HG03108 (cell line): ENCODE measurements at regions not wholly inside any gene's neighbourhood (a gene's known extent, or its start where the extent isn't known, plus 50 kb on each side); places are given as distances from the start of the nearest gene placed in this dataset.

Experiments
- ATAC-seq: cut with Tn5 transposase; IDR thresholded peaks from one replicate; pipeline ENCODE4 v1.9.1; 2021; ENCODE audit warnings: moderate library complexity; ENCODE audit not compliant: unreplicated experiment

- no peak for ATAC-seq
These were observed 119.1 kb upstream of the NCK2 start for GRCh38 chr2:105625632-105626031.

DNA sequence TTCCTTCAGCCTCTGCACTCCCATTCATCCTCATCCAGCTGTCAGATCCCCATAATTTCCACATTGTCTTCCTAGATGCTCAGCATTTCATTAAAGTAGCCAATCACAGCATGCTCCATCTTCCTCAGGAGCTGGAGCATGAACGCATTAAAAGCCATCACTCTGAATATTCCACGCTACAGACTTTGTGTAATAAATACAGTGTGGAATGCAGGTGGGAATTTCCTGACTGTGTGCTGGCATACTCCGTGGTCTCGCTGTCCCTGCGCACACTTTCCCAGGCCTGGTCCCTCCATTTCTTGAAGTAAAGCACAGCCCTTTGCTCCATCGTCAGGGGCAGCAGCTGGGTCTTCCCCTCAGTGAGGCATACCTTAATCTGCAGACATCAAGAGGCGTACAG, 123.7 kb upstream of the NCK2 start:
- no peak for ATAC-seq

- no peak for ATAC-seq
These were observed 126.4 kb upstream of the NCK2 start for GRCh38 chr2:105618351-105618659.

DNA sequence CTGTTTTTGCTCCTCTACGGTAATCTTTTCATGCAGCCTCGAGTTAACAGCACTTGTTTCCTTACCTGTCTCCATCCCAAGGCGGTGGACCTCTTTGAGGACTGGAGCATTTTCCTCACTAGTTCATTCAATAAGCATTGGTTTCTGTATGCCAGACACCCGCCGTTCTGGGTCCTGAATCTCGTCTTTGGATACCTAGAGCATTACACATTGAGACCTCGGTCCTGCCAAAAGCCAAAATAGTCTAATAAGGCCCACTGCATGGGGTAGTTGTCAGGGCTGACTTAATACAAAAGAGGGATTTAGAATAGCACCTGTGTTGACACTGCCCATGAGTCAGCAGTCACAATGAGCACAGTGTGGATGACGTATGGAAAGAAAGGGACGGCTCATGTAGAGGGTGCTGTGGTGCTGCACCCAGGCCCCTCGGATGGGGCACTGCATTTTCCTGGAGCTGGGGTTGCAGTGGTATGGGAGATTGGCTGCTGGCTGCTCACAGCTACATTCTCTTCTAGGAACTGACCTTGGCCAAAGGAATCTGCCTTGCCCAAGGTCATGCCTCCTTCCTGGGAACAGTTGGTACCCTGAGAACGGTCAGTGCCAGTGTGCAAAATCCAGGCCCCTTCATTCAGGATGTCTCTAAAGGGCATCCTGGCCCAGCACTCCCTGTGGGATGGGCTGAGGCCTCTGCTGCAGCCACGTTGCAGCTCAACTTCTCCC, 126.9 kb upstream of the NCK2 start:
- ATAC-seq, result no peak

DNA sequence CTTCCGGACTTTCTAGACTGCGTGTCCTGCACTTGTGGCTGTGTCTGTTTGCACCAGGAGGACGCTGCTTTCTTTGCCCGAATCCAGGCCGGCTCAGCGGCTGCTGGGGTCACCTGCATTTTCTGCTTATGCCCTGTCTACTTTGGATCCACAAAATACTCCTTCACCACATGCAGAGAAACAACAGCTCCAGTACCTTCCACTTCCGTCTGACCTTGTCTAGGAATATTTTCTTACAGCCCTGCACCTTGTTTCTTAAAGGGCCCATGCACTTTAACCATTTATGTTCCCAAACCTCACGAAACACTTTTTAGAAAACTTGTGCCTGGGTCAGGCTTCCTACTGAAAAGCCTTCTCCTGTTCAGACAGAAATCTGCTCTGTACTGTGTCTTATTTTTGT, 129.4 kb upstream of the NCK2 start:
- no peak for ATAC-seq

GRCh38 chr2:105611811-105612424, 132.8 kb upstream of the NCK2 start:
- ATAC-seq, result no peak

DNA sequence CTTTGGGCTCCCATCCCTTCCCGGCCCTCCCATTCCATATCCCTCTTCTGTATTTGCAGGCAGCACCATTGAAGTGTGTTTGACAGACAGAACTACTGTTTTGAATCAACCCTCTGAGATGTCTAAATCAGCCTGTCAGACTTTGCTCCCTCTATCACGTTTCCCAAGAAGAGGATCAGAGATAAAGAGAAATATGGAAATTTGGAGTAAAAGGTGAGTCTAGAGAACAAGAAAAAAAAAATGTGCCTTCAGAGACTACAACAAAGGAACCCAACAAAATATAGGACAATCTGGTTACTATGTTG, 133.4 kb upstream of the NCK2 start:
- ATAC-seq, result no peak

DNA sequence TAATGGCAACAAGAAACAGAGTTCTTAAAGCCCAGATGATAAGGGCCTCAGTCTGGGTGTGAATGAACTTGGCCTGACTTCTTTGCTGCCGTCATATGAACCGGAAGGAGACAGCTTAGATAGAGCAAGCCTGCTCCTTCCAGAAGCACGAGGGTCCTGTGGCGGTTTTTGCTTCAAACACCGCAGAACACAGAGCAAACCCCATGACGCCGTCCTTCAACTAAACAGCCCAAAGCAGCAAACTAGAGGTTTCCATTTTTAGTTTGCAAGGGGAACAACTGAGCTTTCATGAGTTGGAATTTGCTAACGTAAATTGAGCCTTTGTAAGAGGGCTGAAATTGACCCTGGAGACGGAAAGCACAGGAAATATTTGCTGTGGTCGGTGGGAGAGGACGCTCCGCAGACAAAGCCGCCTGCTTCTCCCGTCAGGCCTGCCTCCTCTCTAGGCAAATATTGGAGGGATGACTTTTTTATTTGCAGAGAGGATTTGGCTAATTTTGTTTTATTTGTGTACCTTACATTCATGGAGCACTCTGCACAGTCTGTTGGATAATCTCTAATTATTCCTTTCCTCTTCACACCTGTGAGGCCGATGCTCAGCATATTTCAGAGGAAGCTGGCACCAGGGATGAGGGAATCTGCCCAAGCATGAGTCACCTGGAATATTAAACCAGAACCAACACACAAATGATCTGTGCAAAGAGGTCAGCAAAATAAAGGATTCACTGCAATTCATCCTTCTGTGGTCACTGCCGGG, 134.0 kb upstream of the NCK2 start:
- ATAC-seq, result no peak

GRCh38 chr2:105609746-105610402, 134.8 kb upstream of the NCK2 start:
- ATAC-seq, result no peak

GRCh38 chr2:105607920-105608504, 136.7 kb upstream of the NCK2 start:
- ATAC-seq, result no peak

GRCh38 chr2:105606081-105606480, 138.6 kb upstream of the NCK2 start:
- no peak for ATAC-seq

GRCh38 chr2:105604938-105605337, 139.8 kb upstream of the NCK2 start:
- ATAC-seq, result no peak

DNA sequence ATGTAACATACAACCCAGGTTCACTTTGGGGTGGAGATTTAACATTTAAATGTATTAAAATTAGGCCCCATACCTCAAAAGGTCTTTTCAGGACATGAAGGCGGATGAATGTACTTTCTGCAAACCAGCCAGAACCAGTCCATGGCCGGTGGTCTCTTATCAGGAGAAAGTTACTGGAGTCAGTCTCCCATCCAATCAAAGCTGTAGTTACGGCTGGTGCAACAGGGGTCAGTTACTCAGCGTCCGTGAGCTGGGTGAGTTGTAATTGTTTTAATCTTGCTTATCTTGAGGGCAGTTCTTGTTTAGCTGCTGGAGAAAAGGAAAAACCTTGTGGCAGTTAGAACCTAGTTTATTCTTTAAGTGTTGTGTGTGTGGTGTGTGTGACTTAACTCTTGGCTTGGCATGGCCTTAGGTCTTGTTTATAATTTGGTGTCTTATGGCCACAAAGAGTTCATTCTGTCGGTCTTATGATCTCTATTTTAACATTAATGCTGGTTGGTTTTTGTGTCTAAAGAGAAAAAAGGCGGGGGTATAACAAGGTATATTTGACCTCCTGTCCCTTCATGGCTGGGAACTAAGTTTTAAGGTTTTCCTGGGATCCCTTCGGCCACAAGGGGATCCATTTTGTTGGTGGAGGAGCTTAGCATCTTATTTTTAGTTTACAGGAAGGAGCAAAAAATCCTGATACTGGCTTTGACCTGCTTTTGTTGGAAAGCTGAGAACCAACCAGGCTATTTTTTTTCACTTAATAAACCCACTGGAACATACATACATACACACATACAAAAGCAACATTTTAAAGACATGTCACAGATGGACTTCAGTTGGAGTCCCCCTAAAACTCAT, 143.5 kb upstream of the NCK2 start:
- no peak for ATAC-seq

DNA sequence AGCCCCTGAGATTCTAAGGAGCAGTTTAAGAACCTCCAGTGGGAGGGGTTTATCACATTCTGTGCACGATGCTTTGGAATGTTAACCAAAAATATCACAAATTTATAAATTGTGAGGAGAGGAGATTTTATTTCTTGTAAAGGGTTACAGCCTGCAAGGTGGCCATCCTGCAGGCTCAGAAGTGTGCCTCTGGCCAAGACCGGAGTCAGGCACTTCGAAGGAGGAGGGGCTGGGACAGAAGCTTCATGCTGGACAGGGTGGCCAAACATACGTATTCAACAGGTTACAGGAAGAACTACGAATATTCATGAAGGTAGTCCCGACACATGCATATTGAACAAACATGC, 144.1 kb upstream of the NCK2 start:
- no peak for ATAC-seq

GRCh38 chr2:105600037-105600442, 144.7 kb upstream of the NCK2 start:
- ATAC-seq, result no peak

- ATAC-seq, result no peak
These were observed 145.6 kb upstream of the NCK2 start for GRCh38 chr2:105598829-105599698.

DNA sequence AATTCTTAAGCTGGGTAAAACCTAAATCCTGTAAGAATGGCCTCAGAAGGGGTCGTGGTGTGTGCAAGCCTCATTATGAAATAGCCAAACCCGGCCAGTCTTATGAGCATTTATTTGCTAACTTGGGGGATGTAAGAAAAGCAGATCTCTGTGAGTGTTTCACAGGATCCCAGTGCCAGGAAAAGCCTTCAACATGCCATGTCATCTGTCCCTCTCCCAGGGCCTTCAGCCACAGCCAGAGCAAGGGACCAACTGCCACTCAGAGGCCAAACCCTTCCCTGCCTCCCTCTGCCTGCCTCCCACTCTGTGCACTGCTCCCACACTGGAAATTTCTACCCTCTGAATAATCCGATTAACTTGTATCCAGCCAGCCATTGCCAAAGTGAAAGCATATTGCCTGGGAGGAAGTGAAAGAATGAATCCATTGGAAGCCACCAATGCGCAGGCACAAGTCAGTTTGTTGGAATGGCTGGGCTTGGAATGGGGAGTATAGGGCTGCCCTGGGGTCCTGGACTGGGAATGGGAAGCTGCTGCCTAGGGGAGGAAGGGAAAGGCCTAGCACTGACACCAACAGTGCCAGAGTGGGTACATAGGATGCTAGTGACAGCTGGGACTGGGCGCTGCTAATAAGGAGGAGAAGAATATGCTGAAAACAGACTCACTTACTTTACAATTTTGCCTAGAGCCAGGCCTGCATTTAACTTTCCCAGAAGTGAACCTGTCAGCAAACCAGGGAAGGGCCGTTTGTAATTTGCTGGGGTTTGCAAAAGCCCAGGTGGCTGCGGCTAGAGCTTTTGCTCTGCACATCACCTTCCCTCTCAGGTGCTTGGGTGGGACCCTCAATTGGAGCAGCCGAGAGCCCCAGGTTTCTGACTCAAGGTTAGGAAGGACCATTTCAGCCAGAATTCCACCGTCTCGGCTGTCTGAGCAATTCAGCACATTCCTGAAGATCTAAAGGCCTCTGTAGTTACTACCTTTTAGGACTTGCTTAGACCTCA, 146.6 kb upstream of the NCK2 start:
- no peak for ATAC-seq

GRCh38 chr2:105597011-105597805, 147.5 kb upstream of the NCK2 start:
- ATAC-seq, result no peak
